BJ (cell line): ENCODE measurements at regions not wholly inside any gene's neighbourhood (a gene's known extent, or its start where the extent isn't known, plus 50 kb on each side); places are given as distances from the start of the nearest gene placed in this dataset.

ENCODE experiments used
- CTCF ChIA-PET: fragments of 350-600 bp; formaldehyde crosslinking; extraction: SDS; loops from one replicate; lab custom pipeline; 2021; ENCODE audit warnings: antibody characterized with exemption, inconsistent platforms; lab: Yijun Ruan, JAX
- POLR2A ChIA-PET: fragments of 300-600 bp; sonication (Branson Sonifier 250); formaldehyde crosslinking; extraction: SDS; loops from one replicate; lab custom pipeline; 2021; ENCODE audit warnings: antibody characterized with exemption; lab: Charles Lee
- DNase-seq: peaks from one replicate; pipeline ENCODE4 v3.0.0-alpha.2; 2011; ENCODE audit warnings: low read depth
- H3K27me3 ChIP-seq: 2 replicates; pipeline ENCODE4 v1.6.0; 2011; ENCODE audit warnings: low read length; ENCODE audit not compliant: control insufficient read depth, insufficient read depth
- H3K36me3 ChIP-seq: 2 replicates; pipeline ENCODE4 v1.5.1; 2011; ENCODE audit warnings: low read length; ENCODE audit not compliant: control insufficient read depth, insufficient read depth
- H3K4me3 ChIP-seq: 2 replicates; pipeline ENCODE4 v1.5.1; 2011; ENCODE audit warnings: low read depth, mild to moderate bottlenecking, control low read depth, low read length
- TF ChIP-seq, protein P1 (sequence below): IDR thresholded peaks from 2 replicates; pipeline ENCODE4 v1.5.1; 2011; ENCODE audit warnings: low read depth, mild to moderate bottlenecking, control low read depth, inconsistent platforms, low read length, moderate library complexity; ENCODE audit not compliant: insufficient read depth

DNA sequence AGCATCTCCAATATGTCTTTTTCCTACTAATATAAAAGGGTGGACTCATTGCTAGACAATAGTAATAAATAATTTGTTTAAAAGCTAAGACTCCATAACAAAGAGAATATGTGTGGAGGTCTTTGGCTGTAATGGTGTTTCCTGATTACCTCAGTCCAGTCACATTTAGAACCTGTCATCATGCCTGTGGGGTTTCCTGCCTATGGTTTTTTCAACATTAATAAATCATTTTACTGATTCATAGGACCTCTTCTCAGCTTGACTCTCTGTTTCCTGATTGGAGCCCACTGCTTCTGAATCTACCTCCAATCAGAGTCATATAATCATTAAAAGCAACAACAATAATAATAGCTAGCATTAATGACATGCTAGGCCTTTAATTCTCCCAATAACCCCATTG is 52.4 kb upstream of the GNAI1 start:
- no peaks in the 10 kb centered on the region for H3K27me3 ChIP-seq
- TF ChIP-seq, protein P1, sequence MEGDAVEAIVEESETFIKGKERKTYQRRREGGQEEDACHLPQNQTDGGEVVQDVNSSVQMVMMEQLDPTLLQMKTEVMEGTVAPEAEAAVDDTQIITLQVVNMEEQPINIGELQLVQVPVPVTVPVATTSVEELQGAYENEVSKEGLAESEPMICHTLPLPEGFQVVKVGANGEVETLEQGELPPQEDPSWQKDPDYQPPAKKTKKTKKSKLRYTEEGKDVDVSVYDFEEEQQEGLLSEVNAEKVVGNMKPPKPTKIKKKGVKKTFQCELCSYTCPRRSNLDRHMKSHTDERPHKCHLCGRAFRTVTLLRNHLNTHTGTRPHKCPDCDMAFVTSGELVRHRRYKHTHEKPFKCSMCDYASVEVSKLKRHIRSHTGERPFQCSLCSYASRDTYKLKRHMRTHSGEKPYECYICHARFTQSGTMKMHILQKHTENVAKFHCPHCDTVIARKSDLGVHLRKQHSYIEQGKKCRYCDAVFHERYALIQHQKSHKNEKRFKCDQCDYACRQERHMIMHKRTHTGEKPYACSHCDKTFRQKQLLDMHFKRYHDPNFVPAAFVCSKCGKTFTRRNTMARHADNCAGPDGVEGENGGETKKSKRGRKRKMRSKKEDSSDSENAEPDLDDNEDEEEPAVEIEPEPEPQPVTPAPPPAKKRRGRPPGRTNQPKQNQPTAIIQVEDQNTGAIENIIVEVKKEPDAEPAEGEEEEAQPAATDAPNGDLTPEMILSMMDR: no peak
- DNase-seq: no peak
- H3K36me3 ChIP-seq: no peaks in the 10 kb centered on the region
- ChIA-PET CTCF (no interaction called here), POLR2A (no interaction called here)
- no peak overlapping the region for H3K4me3 ChIP-seq

DNA sequence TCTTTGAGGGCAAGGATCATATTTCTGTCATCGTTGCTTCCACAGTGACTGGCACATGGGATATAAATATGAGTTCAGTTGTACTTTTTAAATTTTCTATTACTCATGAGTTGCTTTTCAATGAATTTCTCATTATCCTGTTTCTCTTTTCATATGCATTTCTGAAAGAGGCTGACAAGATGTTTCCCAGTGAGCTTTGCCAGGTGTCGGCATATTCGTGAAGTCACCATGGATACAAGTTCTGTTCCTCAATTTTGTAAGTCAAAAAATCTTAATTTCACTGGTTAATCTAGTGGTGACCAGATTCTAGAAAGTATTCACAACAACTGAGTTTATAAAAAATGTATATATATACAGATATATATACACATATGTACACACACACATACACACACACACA is 55.7 kb upstream of the GNAI1 start:
- ChIA-PET CTCF (interaction anchor here (0.6 to 1.6 kb wide), 4 partner anchors 17 to 603 kb away, joined by 3 to 7 read pairs (median 4); no protein-coding TSS in a partner anchor), POLR2A (no interaction called here)
- Histone ChIP-seq H3K4me3 (no peak overlapping the region), H3K27me3 (no peaks in the 10 kb centered on the region), H3K36me3 (no peaks in the 10 kb centered on the region)
- TF ChIP-seq, protein P1: no peak
- DNase-seq: no peak

DNA sequence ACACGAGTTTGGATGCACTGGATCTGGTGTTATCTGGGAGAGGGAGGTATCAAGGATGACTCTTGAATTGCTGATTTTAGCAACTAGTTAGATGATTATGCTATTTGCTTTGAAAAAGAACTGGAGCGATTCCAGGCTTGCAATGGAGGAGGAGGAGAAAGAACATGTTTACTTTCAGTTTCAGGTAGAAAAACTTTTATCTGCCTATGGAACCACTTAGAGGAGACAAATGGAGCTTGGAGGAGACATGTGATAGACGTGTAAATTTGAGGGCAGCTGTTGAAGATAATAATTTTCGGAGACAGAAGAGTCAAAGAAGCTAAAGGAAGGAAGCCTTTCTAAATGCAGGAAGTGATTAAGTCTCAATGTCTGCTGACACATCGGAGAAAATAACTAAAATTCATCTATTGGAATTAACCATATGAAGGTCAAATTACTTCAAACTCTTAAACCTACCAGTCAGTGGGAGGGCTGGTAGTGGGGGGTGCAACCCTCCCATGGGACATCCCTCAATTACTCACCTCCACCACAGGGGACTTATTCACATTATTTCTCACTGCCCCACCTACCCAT is 56.4 kb upstream of the GNAI1 start:
- Histone ChIP-seq H3K27me3 (no peaks in the 10 kb centered on the region), H3K36me3 (no peaks in the 10 kb centered on the region), H3K4me3 (no peak overlapping the region)
- ChIA-PET CTCF (interaction anchor here (0.6 to 1.6 kb wide), 3 partner anchors 18 to 380 kb away, joined by 3 to 7 read pairs (median 4); no protein-coding TSS in a partner anchor), POLR2A (interaction anchor here (0.6 kb wide), 1 partner anchor 1125 kb away, joined by 11 read pairs; no protein-coding TSS in a partner anchor)
- DNase-seq: no peak
- TF ChIP-seq, protein P1: no peak

DNA sequence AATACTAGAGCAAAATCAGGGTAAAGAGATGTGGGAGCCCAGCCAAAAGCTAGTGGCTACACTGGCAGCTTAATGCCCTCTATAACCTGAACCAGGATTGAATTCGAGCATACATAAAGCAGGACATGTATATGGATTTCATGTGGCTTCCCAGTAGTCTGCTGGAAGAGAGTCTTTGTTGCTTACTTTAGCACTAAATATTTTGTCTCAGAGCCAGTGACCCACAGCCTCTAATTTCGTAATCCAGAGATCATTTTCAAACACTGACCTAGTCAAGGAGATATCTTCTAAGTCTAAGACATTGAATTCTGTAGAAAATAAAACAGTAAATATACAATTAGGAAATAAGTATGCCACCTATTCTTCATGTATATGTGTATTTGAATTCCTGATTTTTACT is 64.2 kb upstream of the GNAI1 start:
- no peaks in the 10 kb centered on the region for H3K36me3 ChIP-seq
- TF ChIP-seq, protein P1: no peak
- POLR2A ChIA-PET: no interaction called here
- H3K4me3 ChIP-seq: no peak overlapping the region
- no peak for DNase-seq
- no peaks in the 10 kb centered on the region for H3K27me3 ChIP-seq
- CTCF ChIA-PET: no interaction called here

DNA sequence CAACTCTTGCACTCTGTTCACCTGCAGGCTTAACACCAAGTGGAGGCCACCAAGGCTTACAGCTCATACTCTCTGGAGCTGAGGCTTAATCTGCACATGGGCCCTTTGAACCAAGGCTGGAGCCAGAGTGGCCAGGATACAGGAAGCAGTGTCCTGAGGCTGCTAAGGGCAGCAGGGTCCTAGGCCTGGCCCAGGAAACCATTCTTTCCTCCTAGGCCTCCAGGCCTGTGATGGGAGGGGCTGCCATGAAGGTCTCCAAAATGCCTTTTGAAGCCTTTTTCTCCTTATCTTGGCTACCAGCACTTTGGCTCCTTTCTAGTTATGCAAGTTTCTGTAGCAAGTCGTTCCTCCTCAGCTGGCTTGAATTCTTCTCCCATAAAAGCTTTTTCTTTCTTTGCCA is 68.0 kb upstream of the GNAI1 start:
- no peak for DNase-seq
- Histone ChIP-seq H3K4me3 (no peak overlapping the region), H3K27me3 (no peaks in the 10 kb centered on the region), H3K36me3 (no peaks in the 10 kb centered on the region)
- TF ChIP-seq, protein P1: no peak
- ChIA-PET CTCF (no interaction called here), POLR2A (no interaction called here)
